Endothelial cell of umbilical vein (primary cell): ENCODE measurements at regions not wholly inside any gene's neighbourhood (a gene's known extent, or its start where the extent isn't known, plus 50 kb on each side); places are given as distances from the start of the nearest gene placed in this dataset.

Source experiments
- BruUV-seq: library from RNA; stranded (reverse); fragments of 400-500 nt; replicated peaks from 2 replicates; lab custom pipeline; 2021; lab: Mats Ljungman, UMichigan
- CTCF ChIA-PET: fragments of 300-600, 350-600 bp; sonication (Branson Sonifier 250); formaldehyde crosslinking; loops from one replicate; lab custom pipeline; 2021; ENCODE audit warnings: antibody characterized with exemption, inconsistent platforms; lab: Charles Lee
- POLR2A ChIA-PET: fragments of 300-600, 350-600 bp; sonication (Branson Sonifier 250); formaldehyde crosslinking; loops from one replicate; lab custom pipeline; 2021; ENCODE audit warnings: antibody characterized with exemption, inconsistent platforms; lab: Charles Lee
- DNase-seq: peaks from one replicate; pipeline ENCODE4 v3.0.0-alpha.2; 2011; ENCODE audit warnings: low read depth, low spot score
- FAIRE-seq: peaks from 2 replicates; lab custom pipeline; 2011; peaks lifted over from hg19 to GRCh38; lab: Jason Lieb, UNC
- H2AFZ ChIP-seq: 2 replicates; pipeline ENCODE4 v1.6.0; 2012; ENCODE audit warnings: low read depth, low read length, control low read depth, inconsistent platforms
- H3K27ac ChIP-seq: 2 replicates; pipeline ENCODE4 v1.5.1; 2011; ENCODE audit warnings: low read depth, mild to moderate bottlenecking, control low read depth, low read length, moderate library complexity; ENCODE audit not compliant: insufficient read depth
- H3K27me3 ChIP-seq, 2 experiments: 2 replicates each; pipeline versions ENCODE4 v1.6.0 to v1.6.1; 2011; ENCODE audit warnings: low read length in 2 of 2, mixed read lengths in 1 of 2; ENCODE audit not compliant: control insufficient read depth in 2 of 2, insufficient read depth in 2 of 2
- H3K36me3 ChIP-seq, 2 experiments: 2 replicates in 1 of 2; 3 replicates in 1 of 2; pipeline ENCODE4 v1.5.1; 2011; ENCODE audit warnings: low read length in 2 of 2, mild to moderate bottlenecking in 1 of 2, moderate library complexity in 1 of 2; ENCODE audit not compliant: control insufficient read depth in 2 of 2, insufficient read depth in 2 of 2; ENCODE audit errors: extremely low read depth in 1 of 2
- H3K4me1 ChIP-seq: 3 replicates; pipeline ENCODE4 v1.5.1; 2011; ENCODE audit warnings: mild to moderate bottlenecking, low read length; ENCODE audit not compliant: control insufficient read depth, insufficient read depth; ENCODE audit errors: extremely low read depth
- H3K4me2 ChIP-seq: 2 replicates; pipeline ENCODE4 v1.6.1; 2011; ENCODE audit warnings: low read length, control low read depth, mixed read lengths; ENCODE audit not compliant: insufficient read depth
- H3K4me3 ChIP-seq, 3 experiments: fragments of 200-600 bp in 1 of 3; sonication (generic), shearing (Covaris generic) in 1 of 3; replicated peaks in 1 of 3; 2 replicates each; pipeline ENCODE4 v1.5.1; 2011 to 2016; ENCODE audit warnings: control low read depth in 3 of 3, low read length in 3 of 3, mild to moderate bottlenecking in 2 of 3, inconsistent platforms in 1 of 3, low read depth in 1 of 3, moderate library complexity in 1 of 3; ENCODE audit not compliant: insufficient read depth in 1 of 3
- H3K79me2 ChIP-seq: 2 replicates; pipeline ENCODE4 v1.6.0; 2012; ENCODE audit warnings: low read length, inconsistent platforms; ENCODE audit not compliant: control insufficient read depth, insufficient read depth
- H3K9ac ChIP-seq: replicated peaks from 2 replicates; pipeline ENCODE3; 2011; ENCODE audit warnings: low read length, control low read depth; ENCODE audit not compliant: insufficient read depth; ENCODE audit errors: extremely low read depth
- H3K9me1 ChIP-seq: replicated peaks from 3 replicates; pipeline ENCODE4 v1.6.0; 2011; ENCODE audit warnings: mild to moderate bottlenecking, low read length; ENCODE audit not compliant: control insufficient read depth, insufficient read depth; ENCODE audit errors: extremely low read depth
- H3K9me3 ChIP-seq: replicated peaks from 2 replicates; pipeline ENCODE4 v1.5.1; 2012; ENCODE audit warnings: low read length, inconsistent platforms; ENCODE audit not compliant: control insufficient read depth, insufficient read depth
- H4K20me1 ChIP-seq: replicated peaks from 2 replicates; pipeline ENCODE3; 2011; ENCODE audit warnings: mild to moderate bottlenecking, low read length; ENCODE audit not compliant: control insufficient read depth, insufficient read depth; ENCODE audit errors: extremely low read depth
- CTCF ChIP-seq, 2 donors: IDR thresholded peaks; 1 replicate in 1 of 2; 2 replicates in 1 of 2; pipeline ENCODE4 v1.5.1; 2011; ENCODE audit warnings: low read length in 2 of 2, mild to moderate bottlenecking in 2 of 2, moderate library complexity in 2 of 2, control low read depth in 1 of 2, inconsistent platforms in 1 of 2, low read depth in 1 of 2; ENCODE audit not compliant: insufficient read depth in 1 of 2; ENCODE audit errors: extremely low read depth in 1 of 2
- EZH2 ChIP-seq: IDR thresholded peaks from 2 replicates; pipeline ENCODE4 v1.6.1; 2012; ENCODE audit warnings: borderline replicate concordance, low read depth, mild to moderate bottlenecking, moderate library complexity, low read length, inconsistent platforms; ENCODE audit not compliant: severe bottlenecking
- FOS ChIP-seq: IDR thresholded peaks from 2 replicates; pipeline ENCODE4 v1.6.1; 2011; ENCODE audit warnings: mild to moderate bottlenecking, low read length, moderate library complexity, borderline replicate concordance; ENCODE audit not compliant: insufficient read depth
- GATA2 ChIP-seq: IDR thresholded peaks from 2 replicates; pipeline ENCODE4 v1.7.0; 2011; ENCODE audit warnings: low read depth, mild to moderate bottlenecking, moderate library complexity, mixed read lengths, low read length; ENCODE audit not compliant: insufficient read length, insufficient read depth
- JUN ChIP-seq: IDR thresholded peaks from 2 replicates; pipeline ENCODE4 v1.6.1; 2011; ENCODE audit warnings: borderline replicate concordance, low read depth; ENCODE audit not compliant: insufficient read length, insufficient read depth
- MAX ChIP-seq: IDR thresholded peaks from 2 replicates; pipeline ENCODE4 v1.6.1; 2011; ENCODE audit not compliant: insufficient read depth, insufficient read length
- MYC ChIP-seq: IDR thresholded peaks from one replicate; pipeline ENCODE4 v1.6.1; 2011; ENCODE audit warnings: mild to moderate bottlenecking, low read depth, low read length
- POLR2A ChIP-seq: IDR thresholded peaks from 2 replicates; pipeline ENCODE4 v1.6.1; 2012; ENCODE audit warnings: low read depth, mild to moderate bottlenecking, control low read depth, low read length
- POLR2AphosphoS5 ChIP-seq: IDR thresholded peaks from 2 replicates; pipeline ENCODE4 v1.6.1; 2012; ENCODE audit warnings: low read depth, mild to moderate bottlenecking, control low read depth, low read length, moderate library complexity; ENCODE audit not compliant: insufficient read depth
- dilution Hi-C: fragments of 300-500 bp; cut with MboI; formaldehyde crosslinking; loops from one replicate; pipeline ENCODE4 v1.15.0; 2019; ENCODE audit warnings: low sequenced_read_pairs; ENCODE audit not compliant: extremely low pct_ligation_motif_present
- intact Hi-C: fragments of 100-400 bp; cut with micrococcal nuclease; formaldehyde crosslinking; loops from one replicate; pipeline ENCODE4 v1.10.0; 2022

DNA sequence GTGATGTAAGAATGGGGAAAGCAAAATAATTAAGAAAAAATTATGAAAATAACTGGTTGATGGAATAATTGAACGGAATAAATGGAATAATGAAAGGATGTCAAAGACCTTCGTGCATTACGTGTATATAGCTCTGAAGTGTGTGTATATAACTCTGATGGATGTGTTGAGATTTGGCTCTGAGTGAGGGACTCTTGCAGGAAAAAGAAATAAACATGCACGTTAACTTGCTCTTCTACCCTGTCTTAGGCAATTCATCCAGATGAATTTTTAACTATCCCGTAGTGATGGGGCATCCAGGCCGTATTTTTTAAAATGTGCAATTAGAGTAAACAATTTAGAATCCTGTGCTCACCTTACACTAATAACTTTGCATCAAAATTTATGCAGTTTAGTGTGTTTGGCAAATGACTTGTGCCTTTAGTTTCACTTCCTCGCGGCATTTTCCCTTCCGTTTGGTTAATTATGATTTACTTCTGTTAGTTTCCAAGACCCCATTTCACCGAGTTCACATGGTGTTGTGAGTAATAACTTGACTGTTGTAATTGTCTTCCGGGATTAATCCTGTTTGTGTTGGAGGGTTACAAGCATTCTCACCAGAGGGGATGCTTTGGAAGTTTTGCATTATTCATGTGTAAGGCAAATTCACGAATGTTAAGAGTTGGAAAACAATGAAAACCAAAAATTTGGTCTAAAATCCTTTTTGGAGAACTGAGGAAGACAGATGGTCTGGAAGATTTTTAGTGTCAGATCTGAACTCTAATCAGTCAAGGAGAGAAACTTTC, 256.5 kb upstream of the FAT1 start:
- FAIRE-seq (no peak), DNase-seq (no peak)
- TF ChIP-seq MYC (no peak), POLR2A (no peak), GATA2 (no peak), CTCF (IDR thresholded peaks at IDR 0.05; ENCODE audit: extremely low read depth in 1 of 2, insufficient read depth in 1 of 2, low read depth in 1 of 2, low read length in 2 of 2) (no peak), JUN (no peak), MAX (no peak), POLR2AphosphoS5 (no peak), FOS (no peak), EZH2 (no peak)
- H3K4me2 ChIP-seq = no peak overlapping the region
- no TSS peak for BruUV-seq
- no peak overlapping the region for H3K9ac ChIP-seq
- no peaks in the 10 kb centered on the region for H3K4me1 ChIP-seq
- peaks cover 2% of the 10 kb centered on the region for H3K9me3 ChIP-seq
- no peaks in the 10 kb centered on the region for H3K9me1 ChIP-seq
- H3K4me3 ChIP-seq = no peak overlapping the region
- POLR2A ChIA-PET = no interaction called here
- CTCF ChIA-PET = no interaction called here
- H4K20me1 ChIP-seq = no peaks in the 10 kb centered on the region
- dilution Hi-C loops (no loop called here), intact Hi-C loops (no loop called here)
- no peaks in the 10 kb centered on the region for H3K36me3 ChIP-seq
- H2AFZ ChIP-seq = no peak overlapping the region
- no peaks in the 10 kb centered on the region for H3K79me2 ChIP-seq
- no peaks in the 10 kb centered on the region for H3K27me3 ChIP-seq
- H3K27ac ChIP-seq = no peak overlapping the region
